GM23338 (cell line): ENCODE measurements at regions not wholly inside any gene's neighbourhood (a gene's known extent, or its start where the extent isn't known, plus 50 kb on each side); places are given as distances from the start of the nearest gene placed in this dataset.

Source experiments
- ATAC-seq: fragments of 200-7000 bp; cut with Tn5 transposase; 3 replicates; pipeline ENCODE4 v1.9.1; 2020
- DNase-seq: peaks from one replicate; pipeline ENCODE4 v3.0.0-alpha.2; 2015; ENCODE audit warnings: low spot score
- H2AFZ ChIP-seq: fragments of 200-600 bp; sonication (generic); 2 replicates; pipeline ENCODE4 v1.8.0; 2016; ENCODE audit warnings: antibody characterized with exemption, mild to moderate bottlenecking, moderate library complexity
- H3F3A ChIP-seq: fragments of 200-600 bp; sonication (generic); replicated peaks from 2 replicates; pipeline ENCODE4 v1.8.0; 2017; ENCODE audit warnings: antibody characterized with exemption, mixed run types, low read depth
- H3K27ac ChIP-seq: fragments of 200-600 bp; sonication (generic); 2 replicates; pipeline ENCODE4 v1.6.1; 2016; ENCODE audit warnings: low read depth
- H3K27me3 ChIP-seq: fragments of 200-600 bp; sonication (generic); 2 replicates; pipeline ENCODE4 v1.8.0; 2016; ENCODE audit warnings: mild to moderate bottlenecking, mixed run types, moderate library complexity; ENCODE audit not compliant: insufficient read depth
- H3K36me3 ChIP-seq: fragments of 200-600 bp; sonication (generic); 2 replicates; pipeline ENCODE4 v1.8.0; 2016; ENCODE audit warnings: mild to moderate bottlenecking; ENCODE audit not compliant: insufficient read depth
- H3K4me1 ChIP-seq: fragments of 200-600 bp; sonication (generic); 2 replicates; pipeline ENCODE4 v1.8.0; 2016; ENCODE audit warnings: mild to moderate bottlenecking, moderate library complexity; ENCODE audit not compliant: insufficient read depth
- H3K4me2 ChIP-seq: fragments of 200-600 bp; sonication (generic); 2 replicates; pipeline ENCODE4 v1.7.1; 2017; ENCODE audit warnings: mixed run types
- H3K4me3 ChIP-seq: fragments of 200-600 bp; sonication (generic); 2 replicates; pipeline ENCODE4 v1.6.1; 2016; ENCODE audit warnings: mixed run types
- H3K79me2 ChIP-seq: fragments of 200-600 bp; sonication (generic); replicated peaks from 2 replicates; pipeline ENCODE4 v1.8.0; 2017; ENCODE audit warnings: mild to moderate bottlenecking; ENCODE audit not compliant: insufficient read depth
- H3K9me2 ChIP-seq: fragments of 200-600 bp; sonication (generic); 2 replicates; pipeline ENCODE4 v1.8.0; 2017; ENCODE audit not compliant: insufficient read depth
- H4K20me1 ChIP-seq: fragments of 200-600 bp; sonication (generic); replicated peaks from 2 replicates; pipeline ENCODE4 v1.8.0; 2017; ENCODE audit warnings: mild to moderate bottlenecking; ENCODE audit not compliant: insufficient read depth
- H3K27ac Mint-ChIP-seq: 2 replicates; pipeline ENCODE4 v1.8.0; 2020; ENCODE audit warnings: inconsistent platforms, mild to moderate bottlenecking, moderate library complexity, mixed read lengths
- H3K27me3 Mint-ChIP-seq: 3 replicates; pipeline ENCODE4 v1.8.0; 2022; ENCODE audit warnings: low read depth, mild to moderate bottlenecking, moderate library complexity, mixed read lengths, inconsistent platforms; ENCODE audit not compliant: insufficient read depth, poor library complexity
- H3K36me3 Mint-ChIP-seq: 3 replicates; pipeline ENCODE4 v1.8.0; 2021; ENCODE audit warnings: low read depth, mild to moderate bottlenecking, inconsistent platforms, moderate library complexity, mixed read lengths
- H3K4me1 Mint-ChIP-seq: 3 replicates; pipeline ENCODE4 v1.8.0; 2020; ENCODE audit warnings: mild to moderate bottlenecking, inconsistent platforms, mixed read lengths
- H3K4me3 Mint-ChIP-seq: 3 replicates; pipeline ENCODE4 v1.8.0; 2021; ENCODE audit warnings: moderate library complexity, mild to moderate bottlenecking, inconsistent platforms, mixed read lengths
- H3K9me3 Mint-ChIP-seq: 3 replicates; pipeline ENCODE4 v1.8.0; 2020; ENCODE audit warnings: moderate library complexity, mild to moderate bottlenecking, inconsistent platforms, mixed read lengths
- CREB1 ChIP-seq: fragments of 250-450 bp; sonication (Bioruptor Pico); IDR thresholded peaks from 2 replicates; pipeline ENCODE4 v1.5.0; 2020; ENCODE audit warnings: low read depth, mild to moderate bottlenecking, moderate library complexity
- CTCF ChIP-seq, 2 experiments: fragments of 200-600 bp in 1 of 2; sonication (generic) in 1 of 2; conservative IDR thresholded peaks; 2 replicates each; pipeline versions ENCODE4 v1.5.1 to v1.6.1; 2016 to 2017; ENCODE audit warnings: antibody characterized with exemption in 2 of 2, low read depth in 2 of 2, mild to moderate bottlenecking in 2 of 2, moderate library complexity in 1 of 2
- ETS1 ChIP-seq: IDR thresholded peaks from 2 replicates; pipeline ENCODE4 v1.6.1; 2016; ENCODE audit warnings: antibody characterized with exemption
- EZH2 ChIP-seq: fragments of 200-600 bp; sonication (generic); IDR thresholded peaks from one replicate; pipeline ENCODE4 v1.8.0; 2017; ENCODE audit warnings: antibody characterized with exemption, mild to moderate bottlenecking, low read depth; ENCODE audit not compliant: unreplicated experiment
- EZH2phosphoT487 ChIP-seq: fragments of 200-600 bp; sonication (generic); IDR thresholded peaks from one replicate; pipeline ENCODE4 v1.8.1; 2018; ENCODE audit warnings: antibody characterized with exemption; ENCODE audit not compliant: unreplicated experiment
- JUNB ChIP-seq: IDR thresholded peaks from one replicate; pipeline ENCODE4 v1.6.1; 2016; ENCODE audit warnings: antibody characterized with exemption; ENCODE audit not compliant: unreplicated experiment
- NANOG ChIP-seq: IDR thresholded peaks from 2 replicates; pipeline ENCODE4 v1.6.1; 2016; ENCODE audit warnings: antibody characterized with exemption, borderline replicate concordance
- POLR2AphosphoS5 ChIP-seq: IDR thresholded peaks from 2 replicates; pipeline ENCODE4 v1.6.1; 2016; ENCODE audit warnings: antibody characterized with exemption, low read depth
- REST ChIP-seq: IDR thresholded peaks from one replicate; pipeline ENCODE4 v1.6.1; 2018; ENCODE audit warnings: antibody characterized with exemption; ENCODE audit not compliant: unreplicated experiment
- STAT1 ChIP-seq: IDR thresholded peaks from one replicate; pipeline ENCODE4 v1.6.1; 2016; ENCODE audit warnings: antibody characterized with exemption; ENCODE audit not compliant: unreplicated experiment
- ZNF114 ChIP-seq: fragments of 250-450 bp; sonication (Bioruptor Pico); IDR thresholded peaks from 2 replicates; pipeline ENCODE4 v1.5.0; 2020; ENCODE audit warnings: mild to moderate bottlenecking, moderate library complexity
- ZNF331 ChIP-seq: fragments of 250-450 bp; sonication (Bioruptor Pico); IDR thresholded peaks from 2 replicates; pipeline ENCODE4 v1.5.0; 2020; ENCODE audit warnings: low read depth, mild to moderate bottlenecking, moderate library complexity
- TF ChIP-seq, protein P1 (sequence below): fragments of 250-450 bp; sonication (Bioruptor Pico); IDR thresholded peaks from 2 replicates; pipeline ENCODE4 v1.5.0; 2020; ENCODE audit warnings: mild to moderate bottlenecking, moderate library complexity

DNA sequence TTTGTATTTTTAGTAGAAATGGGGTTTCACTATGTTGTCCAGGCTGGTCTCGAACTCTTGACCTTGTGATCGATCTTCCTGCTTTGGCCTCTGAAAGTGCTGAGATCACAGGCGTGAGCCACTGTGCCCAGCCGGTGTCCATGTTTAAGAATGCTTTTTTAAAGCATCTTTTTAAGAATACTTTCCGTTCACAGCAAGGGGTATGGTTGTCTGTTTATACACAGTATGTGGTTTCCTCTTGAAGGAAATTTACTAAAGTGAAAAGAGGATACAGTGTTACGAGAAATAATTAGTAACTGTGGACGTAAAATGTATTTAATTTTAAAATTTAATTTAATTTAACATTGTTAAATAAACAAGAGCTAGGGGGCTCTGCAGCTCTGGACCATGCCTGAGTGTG lies 73.4 kb downstream of the GSC start:
- no peaks in the 10 kb centered on the region for H3K79me2 ChIP-seq
- Mint-ChIP-seq H3K4me1 (peaks cover 8% of the 10 kb centered on the region), H3K27ac (no peak overlapping the region), H3K27me3 (peaks cover 16% of the 10 kb centered on the region), H3K36me3 (no peaks in the 10 kb centered on the region), H3K4me3 (no peak overlapping the region), H3K9me3 (no peaks in the 10 kb centered on the region)
- TF ChIP-seq, protein P1, sequence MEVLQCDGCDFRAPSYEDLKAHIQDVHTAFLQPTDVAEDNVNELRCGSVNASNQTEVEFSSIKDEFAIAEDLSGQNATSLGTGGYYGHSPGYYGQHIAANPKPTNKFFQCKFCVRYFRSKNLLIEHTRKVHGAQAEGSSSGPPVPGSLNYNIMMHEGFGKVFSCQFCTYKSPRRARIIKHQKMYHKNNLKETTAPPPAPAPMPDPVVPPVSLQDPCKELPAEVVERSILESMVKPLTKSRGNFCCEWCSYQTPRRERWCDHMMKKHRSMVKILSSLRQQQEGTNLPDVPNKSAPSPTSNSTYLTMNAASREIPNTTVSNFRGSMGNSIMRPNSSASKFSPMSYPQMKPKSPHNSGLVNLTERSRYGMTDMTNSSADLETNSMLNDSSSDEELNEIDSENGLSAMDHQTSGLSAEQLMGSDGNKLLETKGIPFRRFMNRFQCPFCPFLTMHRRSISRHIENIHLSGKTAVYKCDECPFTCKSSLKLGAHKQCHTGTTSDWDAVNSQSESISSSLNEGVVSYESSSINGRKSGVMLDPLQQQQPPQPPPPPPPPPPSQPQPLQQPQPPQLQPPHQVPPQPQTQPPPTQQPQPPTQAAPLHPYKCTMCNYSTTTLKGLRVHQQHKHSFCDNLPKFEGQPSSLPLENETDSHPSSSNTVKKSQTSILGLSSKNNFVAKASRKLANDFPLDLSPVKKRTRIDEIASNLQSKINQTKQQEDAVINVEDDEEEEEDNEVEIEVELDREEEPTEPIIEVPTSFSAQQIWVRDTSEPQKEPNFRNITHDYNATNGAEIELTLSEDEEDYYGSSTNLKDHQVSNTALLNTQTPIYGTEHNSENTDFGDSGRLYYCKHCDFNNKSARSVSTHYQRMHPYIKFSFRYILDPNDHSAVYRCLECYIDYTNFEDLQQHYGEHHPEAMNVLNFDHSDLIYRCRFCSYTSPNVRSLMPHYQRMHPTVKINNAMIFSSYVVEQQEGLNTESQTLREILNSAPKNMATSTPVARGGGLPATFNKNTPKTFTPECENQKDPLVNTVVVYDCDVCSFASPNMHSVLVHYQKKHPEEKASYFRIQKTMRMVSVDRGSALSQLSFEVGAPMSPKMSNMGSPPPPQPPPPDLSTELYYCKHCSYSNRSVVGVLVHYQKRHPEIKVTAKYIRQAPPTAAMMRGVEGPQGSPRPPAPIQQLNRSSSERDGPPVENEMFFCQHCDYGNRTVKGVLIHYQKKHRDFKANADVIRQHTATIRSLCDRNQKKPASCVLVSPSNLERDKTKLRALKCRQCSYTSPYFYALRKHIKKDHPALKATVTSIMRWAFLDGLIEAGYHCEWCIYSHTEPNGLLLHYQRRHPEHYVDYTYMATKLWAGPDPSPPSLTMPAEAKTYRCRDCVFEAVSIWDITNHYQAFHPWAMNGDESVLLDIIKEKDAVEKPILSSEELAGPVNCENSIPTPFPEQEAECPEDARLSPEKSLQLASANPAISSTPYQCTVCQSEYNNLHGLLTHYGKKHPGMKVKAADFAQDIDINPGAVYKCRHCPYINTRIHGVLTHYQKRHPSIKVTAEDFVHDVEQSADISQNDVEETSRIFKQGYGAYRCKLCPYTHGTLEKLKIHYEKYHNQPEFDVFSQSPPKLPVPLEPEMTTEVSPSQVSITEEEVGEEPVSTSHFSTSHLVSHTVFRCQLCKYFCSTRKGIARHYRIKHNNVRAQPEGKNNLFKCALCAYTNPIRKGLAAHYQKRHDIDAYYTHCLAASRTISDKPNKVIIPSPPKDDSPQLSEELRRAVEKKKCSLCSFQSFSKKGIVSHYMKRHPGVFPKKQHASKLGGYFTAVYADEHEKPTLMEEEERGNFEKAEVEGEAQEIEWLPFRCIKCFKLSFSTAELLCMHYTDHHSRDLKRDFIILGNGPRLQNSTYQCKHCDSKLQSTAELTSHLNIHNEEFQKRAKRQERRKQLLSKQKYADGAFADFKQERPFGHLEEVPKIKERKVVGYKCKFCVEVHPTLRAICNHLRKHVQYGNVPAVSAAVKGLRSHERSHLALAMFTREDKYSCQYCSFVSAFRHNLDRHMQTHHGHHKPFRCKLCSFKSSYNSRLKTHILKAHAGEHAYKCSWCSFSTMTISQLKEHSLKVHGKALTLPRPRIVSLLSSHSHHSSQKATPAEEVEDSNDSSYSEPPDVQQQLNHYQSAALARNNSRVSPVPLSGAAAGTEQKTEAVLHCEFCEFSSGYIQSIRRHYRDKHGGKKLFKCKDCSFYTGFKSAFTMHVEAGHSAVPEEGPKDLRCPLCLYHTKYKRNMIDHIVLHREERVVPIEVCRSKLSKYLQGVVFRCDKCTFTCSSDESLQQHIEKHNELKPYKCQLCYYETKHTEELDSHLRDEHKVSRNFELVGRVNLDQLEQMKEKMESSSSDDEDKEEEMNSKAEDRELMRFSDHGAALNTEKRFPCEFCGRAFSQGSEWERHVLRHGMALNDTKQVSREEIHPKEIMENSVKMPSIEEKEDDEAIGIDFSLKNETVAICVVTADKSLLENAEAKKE (CRISPR knock-in tag) = no peak
- no peak for TF ChIP-seq STAT1
- no peak for TF ChIP-seq CTCF (conservative IDR thresholded peaks at IDR 0.05; ENCODE audit: low read depth in 2 of 2)
- no peak for TF ChIP-seq ZNF114
- no peak for TF ChIP-seq CREB1 (CRISPR knock-in tag)
- no peak for TF ChIP-seq ETS1
- TF ChIP-seq ZNF331 (CRISPR knock-in tag) = no peak
- no peak for TF ChIP-seq NANOG
- no peak for TF ChIP-seq EZH2
- TF ChIP-seq JUNB = no peak
- no peak for TF ChIP-seq REST
- TF ChIP-seq EZH2phosphoT487 = no peak
- TF ChIP-seq POLR2AphosphoS5 = no peak
- H3K4me1 ChIP-seq = no peaks in the 10 kb centered on the region; the same call in 1 of the 2 replicates
- DNase-seq (no peak), ATAC-seq (no peak)
- H3F3A ChIP-seq = no peaks in the 10 kb centered on the region
- H2AFZ ChIP-seq = no peak overlapping the region
- no peaks in the 10 kb centered on the region for H3K27me3 ChIP-seq
- no peaks in the 10 kb centered on the region for H3K36me3 ChIP-seq
- H3K27ac ChIP-seq = no peak overlapping the region
- H4K20me1 ChIP-seq = no peaks in the 10 kb centered on the region
- no peak overlapping the region for H3K4me3 ChIP-seq
- H3K9me2 ChIP-seq = no peaks in the 10 kb centered on the region
- H3K4me2 ChIP-seq = no peak overlapping the region
